ENCODE measurements at regions not wholly inside any gene's neighbourhood (a gene's known extent, or its start where the extent isn't known, plus 50 kb on each side); places are given as distances from the start of the nearest gene placed in this dataset.
"Not testable (repeated sequence)": the region's sequence is repeated elsewhere in the genome, so short reads cannot be mapped to it uniquely, and the experiment has no call there.

DNA sequence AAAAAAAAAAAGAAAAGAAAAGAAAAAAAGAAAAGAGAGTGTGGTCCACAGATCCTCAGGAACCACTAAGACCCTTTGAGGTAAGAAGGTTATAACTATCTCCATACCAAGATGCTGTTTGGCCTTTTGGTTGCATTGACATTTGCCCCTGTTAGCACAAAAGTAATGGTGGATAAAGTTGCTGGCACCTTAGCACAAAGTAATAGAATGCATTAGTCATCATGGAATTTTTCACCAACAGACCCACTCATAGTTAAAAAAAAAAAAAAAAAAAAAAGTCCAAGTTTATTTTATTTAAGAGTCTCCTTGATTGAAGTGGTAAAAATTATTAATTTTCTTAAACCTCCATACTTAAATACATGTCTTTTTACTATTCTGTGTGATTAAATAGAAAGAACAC is 78.4 kb upstream of the RBPJ start:
- Histone ChIP-seq H3K4me3 (replicated peaks in 1 of 3; ENCODE audit: low read depth in 2 of 3, low read length in 3 of 3) (no peak overlapping the region), H3K4me1 (ENCODE audit: control insufficient read depth in 1 of 2, insufficient read depth in 2 of 2, low read length in 2 of 2) (peaks cover 14 to 16% of the 10 kb centered on the region in 2 donors), H3K4me2 (replicated peaks; ENCODE audit: extremely low read depth, low read length, poor library complexity, severe bottlenecking) (no peak overlapping the region), H3K9me3 (replicated peaks in 1 of 2; ENCODE audit: control insufficient read depth in 1 of 2, insufficient read depth in 1 of 2, low read length in 2 of 2) (no peaks in the 10 kb centered on the region), H3K27me3 (ENCODE audit: control insufficient read depth in 2 of 2, insufficient read depth in 2 of 2, low read length in 2 of 2) (no peaks in the 10 kb centered on the region), H3K36me3 (replicated peaks in 1 of 2; ENCODE audit: control insufficient read depth in 1 of 2, insufficient read depth in 2 of 2, low read length in 2 of 2) (no peaks in the 10 kb centered on the region), H3K27ac (ENCODE audit: low read depth in 1 of 2, low read length in 2 of 2) (no peak overlapping the region), H3K79me2 (ENCODE audit: insufficient read depth, low read length) (no peaks in the 10 kb centered on the region), H3K9ac (ENCODE audit: insufficient read depth, low read length, poor library complexity, severe bottlenecking) (no peak overlapping the region), H4K20me1 (ENCODE audit: insufficient read depth, low read length) (no peaks in the 10 kb centered on the region), H2AFZ (ENCODE audit: insufficient read depth, low read depth, low read length, poor library complexity, severe bottlenecking) (no peak overlapping the region)
- H3K4me3 Mint-ChIP-seq = no peak overlapping the region
- H3K9me3 Mint-ChIP-seq = peaks cover 0 to 3% (median 0%) of the 10 kb centered on the region in 7 donors
- H3K27ac Mint-ChIP-seq = no peak overlapping the region
- peaks cover 21% of the 10 kb centered on the region for H3K4me1 Mint-ChIP-seq
- intact Hi-C loops (cut with micrococcal nuclease) = no loop called here
- DNase-seq = no peak
- peaks cover 0 to 2% of the 10 kb centered on the region in 2 donors for H3K36me3 Mint-ChIP-seq
- TF ChIP-seq, protein P1, sequence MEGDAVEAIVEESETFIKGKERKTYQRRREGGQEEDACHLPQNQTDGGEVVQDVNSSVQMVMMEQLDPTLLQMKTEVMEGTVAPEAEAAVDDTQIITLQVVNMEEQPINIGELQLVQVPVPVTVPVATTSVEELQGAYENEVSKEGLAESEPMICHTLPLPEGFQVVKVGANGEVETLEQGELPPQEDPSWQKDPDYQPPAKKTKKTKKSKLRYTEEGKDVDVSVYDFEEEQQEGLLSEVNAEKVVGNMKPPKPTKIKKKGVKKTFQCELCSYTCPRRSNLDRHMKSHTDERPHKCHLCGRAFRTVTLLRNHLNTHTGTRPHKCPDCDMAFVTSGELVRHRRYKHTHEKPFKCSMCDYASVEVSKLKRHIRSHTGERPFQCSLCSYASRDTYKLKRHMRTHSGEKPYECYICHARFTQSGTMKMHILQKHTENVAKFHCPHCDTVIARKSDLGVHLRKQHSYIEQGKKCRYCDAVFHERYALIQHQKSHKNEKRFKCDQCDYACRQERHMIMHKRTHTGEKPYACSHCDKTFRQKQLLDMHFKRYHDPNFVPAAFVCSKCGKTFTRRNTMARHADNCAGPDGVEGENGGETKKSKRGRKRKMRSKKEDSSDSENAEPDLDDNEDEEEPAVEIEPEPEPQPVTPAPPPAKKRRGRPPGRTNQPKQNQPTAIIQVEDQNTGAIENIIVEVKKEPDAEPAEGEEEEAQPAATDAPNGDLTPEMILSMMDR (IDR thresholded peaks at IDR 0.05) = no peak
- peaks cover 0 to 4% (median 1%) of the 10 kb centered on the region in 3 donors for H3K27me3 Mint-ChIP-seq (ENCODE audit: low read depth in 3 of 3)

DNA sequence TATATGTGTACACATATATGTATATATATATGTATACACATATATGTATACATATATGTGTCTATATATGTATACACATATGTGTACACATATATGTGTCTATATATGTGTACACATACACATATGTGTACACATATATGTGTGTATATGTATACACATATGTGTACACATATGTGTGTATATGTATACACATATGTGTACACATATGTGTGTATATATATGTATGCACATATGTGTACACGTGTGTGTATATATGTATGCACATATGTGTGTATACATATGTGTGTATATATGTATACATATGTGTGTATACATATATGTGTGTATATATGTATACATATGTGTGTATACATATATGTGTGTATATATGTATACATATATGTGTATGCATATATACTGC is 76.7 kb upstream of the RBPJ start:
- H3K4me2 ChIP-seq (replicated peaks; ENCODE audit: extremely low read depth, low read length, poor library complexity, severe bottlenecking); DNase-seq; H3K4me3 ChIP-seq (replicated peaks in 1 of 3; ENCODE audit: low read depth in 2 of 3, low read length in 3 of 3); H3K79me2 ChIP-seq (ENCODE audit: insufficient read depth, low read length); H3K9ac ChIP-seq (ENCODE audit: insufficient read depth, low read length, poor library complexity, severe bottlenecking); H3K27ac Mint-ChIP-seq; H4K20me1 ChIP-seq (ENCODE audit: insufficient read depth, low read length); H3K9me3 ChIP-seq (replicated peaks in 1 of 2; ENCODE audit: control insufficient read depth in 1 of 2, insufficient read depth in 1 of 2, low read length in 2 of 2); H3K27me3 Mint-ChIP-seq (ENCODE audit: low read depth in 3 of 3); H3K36me3 Mint-ChIP-seq; H3K27ac ChIP-seq (ENCODE audit: low read depth in 1 of 2, low read length in 2 of 2); H3K27me3 ChIP-seq (ENCODE audit: control insufficient read depth in 2 of 2, insufficient read depth in 2 of 2, low read length in 2 of 2); intact Hi-C loops (cut with micrococcal nuclease); H2AFZ ChIP-seq (ENCODE audit: insufficient read depth, low read depth, low read length, poor library complexity, severe bottlenecking); H3K4me3 Mint-ChIP-seq; H3K9me3 Mint-ChIP-seq; H3K36me3 ChIP-seq (replicated peaks in 1 of 2; ENCODE audit: control insufficient read depth in 1 of 2, insufficient read depth in 2 of 2, low read length in 2 of 2): not testable (repeated sequence)
- H3K4me1 ChIP-seq (ENCODE audit: control insufficient read depth in 1 of 2, insufficient read depth in 2 of 2, low read length in 2 of 2) = peaks cover 12 to 13% of the 10 kb centered on the region in 2 donors
- no CpG with 5 or more reads among the region's 1 CpG for WGBS (ENCODE audit: insufficient coverage)
- peaks cover 13% of the 10 kb centered on the region for H3K4me1 Mint-ChIP-seq

Measured in CD14-positive monocyte (primary cell).